Thyroid gland (tissue), 4 donors: ENCODE measurements at regions not wholly inside any gene's neighbourhood (a gene's known extent, or its start where the extent isn't known, plus 50 kb on each side); places are given as distances from the start of the nearest gene placed in this dataset.

Source experiments
- POLR2A ChIP-seq, 2 donors: fragments of 450-650 bp; IDR thresholded peaks; one replicate each; pipeline ENCODE4 v1.6.1; 2017; ENCODE audit warnings: antibody characterized with exemption in 2 of 2, mild to moderate bottlenecking in 2 of 2, moderate library complexity in 1 of 2
- TF ChIP-seq, protein P1 (sequence below), 6 experiments: fragments of 200-600 bp in 3 of 6; fragments of 450-650 bp in 3 of 6; sonication (generic) in 3 of 6; IDR thresholded peaks; one replicate each; pipeline ENCODE4 v1.5.1; 2016 to 2019; ENCODE audit warnings: antibody characterized with exemption in 6 of 6, mild to moderate bottlenecking in 2 of 6, inconsistent platforms in 1 of 6, moderate library complexity in 1 of 6

DNA sequence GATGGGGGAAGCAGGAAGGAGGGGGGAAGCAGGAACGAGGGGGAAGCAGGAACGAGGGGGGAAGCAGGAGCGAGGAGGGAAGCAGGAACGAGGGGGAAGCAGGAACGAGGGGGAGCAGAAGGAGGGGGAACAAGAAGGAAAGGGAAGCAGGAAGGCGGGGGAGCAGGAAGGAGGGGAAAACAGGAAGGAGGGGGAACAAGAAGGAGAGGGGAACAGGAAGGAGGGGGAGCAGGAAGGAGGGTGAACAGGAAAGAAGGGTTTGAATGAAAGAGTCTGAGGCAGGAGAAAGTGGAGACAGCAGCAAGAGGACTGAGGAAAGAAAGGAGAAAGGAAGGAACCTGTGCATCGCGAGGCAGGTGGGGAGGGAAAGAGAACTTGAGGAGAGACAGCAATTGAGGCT lies 256.6 kb downstream of the PTEN start:
- TF ChIP-seq, protein P1, sequence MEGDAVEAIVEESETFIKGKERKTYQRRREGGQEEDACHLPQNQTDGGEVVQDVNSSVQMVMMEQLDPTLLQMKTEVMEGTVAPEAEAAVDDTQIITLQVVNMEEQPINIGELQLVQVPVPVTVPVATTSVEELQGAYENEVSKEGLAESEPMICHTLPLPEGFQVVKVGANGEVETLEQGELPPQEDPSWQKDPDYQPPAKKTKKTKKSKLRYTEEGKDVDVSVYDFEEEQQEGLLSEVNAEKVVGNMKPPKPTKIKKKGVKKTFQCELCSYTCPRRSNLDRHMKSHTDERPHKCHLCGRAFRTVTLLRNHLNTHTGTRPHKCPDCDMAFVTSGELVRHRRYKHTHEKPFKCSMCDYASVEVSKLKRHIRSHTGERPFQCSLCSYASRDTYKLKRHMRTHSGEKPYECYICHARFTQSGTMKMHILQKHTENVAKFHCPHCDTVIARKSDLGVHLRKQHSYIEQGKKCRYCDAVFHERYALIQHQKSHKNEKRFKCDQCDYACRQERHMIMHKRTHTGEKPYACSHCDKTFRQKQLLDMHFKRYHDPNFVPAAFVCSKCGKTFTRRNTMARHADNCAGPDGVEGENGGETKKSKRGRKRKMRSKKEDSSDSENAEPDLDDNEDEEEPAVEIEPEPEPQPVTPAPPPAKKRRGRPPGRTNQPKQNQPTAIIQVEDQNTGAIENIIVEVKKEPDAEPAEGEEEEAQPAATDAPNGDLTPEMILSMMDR (IDR thresholded peaks at IDR 0.05): no peak
- no peak for TF ChIP-seq POLR2A (IDR thresholded peaks at IDR 0.05)
